ENCODE measurements at regions not wholly inside any gene's neighbourhood (a gene's known extent, or its start where the extent isn't known, plus 50 kb on each side); places are given as distances from the start of the nearest gene placed in this dataset.

GRCh38 chr16:49911430-49911829 is 55.5 kb upstream of the ZNF423 start:
- TF ChIP-seq CTCF (conservative IDR thresholded peaks at IDR 0.05 in 1 of 2, IDR thresholded peaks at IDR 0.05 in 1 of 2; ENCODE audit: low read depth in 1 of 2, low read length in 2 of 2) (no peak), EZH2 (IDR thresholded peaks at IDR 0.05; ENCODE audit: low read length, missing control alignments) (no peak)

Data from fibroblast of lung (primary cell).